ENCODE measurements at regions not wholly inside any gene's neighbourhood (a gene's known extent, or its start where the extent isn't known, plus 50 kb on each side); places are given as distances from the start of the nearest gene placed in this dataset.
"Not testable (repeated sequence)": the region's sequence is repeated elsewhere in the genome, so short reads cannot be mapped to it uniquely, and the experiment has no call there.

GRCh38 chr10:78096486-78096885 is 62.8 kb downstream of the RPS24 start:
- not testable (repeated sequence) for DNase-seq (ENCODE audit: low spot score); H3K27ac Mint-ChIP-seq (ENCODE audit: unreplicated experiment); H3K4me1 Mint-ChIP-seq (ENCODE audit: low read depth); H3K4me3 Mint-ChIP-seq (ENCODE audit: unreplicated experiment); H3K36me3 Mint-ChIP-seq (ENCODE audit: low read depth)
- Mint-ChIP-seq H3K9me3 (ENCODE audit: low read depth) (peaks cover 10% of the 10 kb centered on the region), H3K27me3 (ENCODE audit: low read depth) (peaks cover 35% of the 10 kb centered on the region)

DNA sequence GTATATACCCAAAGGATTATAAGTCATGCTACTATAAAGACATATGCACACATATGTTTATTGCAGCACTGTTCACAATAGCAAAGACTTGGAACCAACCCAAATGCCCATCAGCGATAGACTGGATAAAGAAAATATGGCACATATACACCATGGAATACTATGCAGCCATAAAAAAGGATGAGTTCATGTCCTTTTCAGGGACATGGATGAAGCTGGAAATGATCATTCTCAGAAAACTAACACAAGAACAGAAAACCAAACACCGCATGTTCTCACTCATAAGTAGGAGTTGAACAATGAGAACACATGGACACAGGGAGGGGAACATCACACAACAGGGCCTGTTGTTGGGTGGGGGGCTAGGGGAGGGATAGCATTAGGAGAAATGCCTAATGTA is 68.9 kb downstream of the RPS24 start:
- Mint-ChIP-seq H3K36me3 (ENCODE audit: low read depth) (peaks cover 13% of the 10 kb centered on the region), H3K27me3 (ENCODE audit: low read depth) (peaks cover 37% of the 10 kb centered on the region), H3K9me3 (ENCODE audit: low read depth) (peaks cover 24% of the 10 kb centered on the region)
- not testable (repeated sequence) for H3K4me3 Mint-ChIP-seq (ENCODE audit: unreplicated experiment); H3K4me1 Mint-ChIP-seq (ENCODE audit: low read depth); DNase-seq (ENCODE audit: low spot score); H3K27ac Mint-ChIP-seq (ENCODE audit: unreplicated experiment)

GRCh38 chr10:78109210-78109609 is 75.5 kb downstream of the RPS24 start:
- H3K27me3 Mint-ChIP-seq (ENCODE audit: low read depth) = peaks cover 43% of the 10 kb centered on the region
- H3K4me3 Mint-ChIP-seq (ENCODE audit: unreplicated experiment) = no peak overlapping the region
- H3K36me3 Mint-ChIP-seq (ENCODE audit: low read depth) = peaks cover 4% of the 10 kb centered on the region
- no peaks in the 10 kb centered on the region for H3K4me1 Mint-ChIP-seq (ENCODE audit: low read depth)
- peaks cover 13% of the 10 kb centered on the region for H3K9me3 Mint-ChIP-seq (ENCODE audit: low read depth)
- no peak overlapping the region for H3K27ac Mint-ChIP-seq (ENCODE audit: unreplicated experiment)
- TF ChIP-seq CTCF (IDR thresholded peaks at IDR 0.05) = no peak
- no peak for DNase-seq (ENCODE audit: low spot score)

- Mint-ChIP-seq H3K4me3 (ENCODE audit: unreplicated experiment) (no peak overlapping the region), H3K9me3 (ENCODE audit: low read depth) (peaks cover 7% of the 10 kb centered on the region), H3K27ac (ENCODE audit: unreplicated experiment) (no peak overlapping the region), H3K27me3 (ENCODE audit: low read depth) (peaks cover 48% of the 10 kb centered on the region), H3K36me3 (ENCODE audit: low read depth) (peaks cover 3% of the 10 kb centered on the region), H3K4me1 (ENCODE audit: low read depth) (peaks cover 4% of the 10 kb centered on the region)
- no peak for TF ChIP-seq CTCF (IDR thresholded peaks at IDR 0.05)
- no peak for DNase-seq (ENCODE audit: low spot score)
Observed at GRCh38 chr10:78115135-78115853, 81.6 kb downstream of the RPS24 start.

DNA sequence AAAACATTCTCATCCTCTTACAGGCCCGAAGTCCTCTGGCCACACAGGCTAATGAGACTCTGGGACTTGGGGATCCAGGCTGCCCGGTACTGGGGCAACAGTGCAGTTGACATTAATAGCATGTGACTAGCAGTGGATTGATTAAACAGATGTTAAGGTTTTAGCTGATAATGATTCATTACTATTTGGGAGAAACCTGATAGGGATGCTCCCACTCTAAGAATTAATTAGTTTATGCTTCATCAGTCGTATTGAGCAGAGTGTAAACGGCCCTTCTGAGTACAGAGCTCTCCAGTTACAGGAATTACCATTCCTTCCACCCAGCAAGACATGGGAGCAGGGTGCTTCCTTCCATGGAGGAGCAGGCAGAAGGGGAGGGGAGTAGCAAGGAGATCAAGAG is 82.7 kb downstream of the RPS24 start:
- Mint-ChIP-seq H3K4me1 (ENCODE audit: low read depth) (peaks cover 4% of the 10 kb centered on the region), H3K36me3 (ENCODE audit: low read depth) (peaks cover 3% of the 10 kb centered on the region), H3K9me3 (ENCODE audit: low read depth) (peaks cover 17% of the 10 kb centered on the region), H3K27ac (ENCODE audit: unreplicated experiment) (no peak overlapping the region), H3K27me3 (ENCODE audit: low read depth) (peaks cover 47% of the 10 kb centered on the region), H3K4me3 (ENCODE audit: unreplicated experiment) (no peak overlapping the region)
- DNase-seq (ENCODE audit: low spot score) = no peak
- no peak for TF ChIP-seq CTCF (IDR thresholded peaks at IDR 0.05)

GRCh38 chr10:78118591-78118990 is 84.9 kb downstream of the RPS24 start:
- peaks cover 34% of the 10 kb centered on the region for H3K27me3 Mint-ChIP-seq (ENCODE audit: low read depth)
- no peak for TF ChIP-seq CTCF (IDR thresholded peaks at IDR 0.05)
- no peak overlapping the region for H3K27ac Mint-ChIP-seq (ENCODE audit: unreplicated experiment)
- DNase-seq (ENCODE audit: low spot score) = no peak
- H3K4me1 Mint-ChIP-seq (ENCODE audit: low read depth) = peaks cover 4% of the 10 kb centered on the region
- peaks cover 6% of the 10 kb centered on the region for H3K36me3 Mint-ChIP-seq (ENCODE audit: low read depth)
- no peak overlapping the region for H3K4me3 Mint-ChIP-seq (ENCODE audit: unreplicated experiment)
- peaks cover 27% of the 10 kb centered on the region for H3K9me3 Mint-ChIP-seq (ENCODE audit: low read depth)
